H1 (cell line): ENCODE measurements at regions not wholly inside any gene's neighbourhood (a gene's known extent, or its start where the extent isn't known, plus 50 kb on each side); places are given as distances from the start of the nearest gene placed in this dataset.

Experiments used
- CTCF ChIA-PET: fragments of 300-600 bp; sonication (Branson Sonifier 250); formaldehyde crosslinking; loops from one replicate; lab custom pipeline; 2021; ENCODE audit not compliant: partially characterized antibody; lab: Charles Lee
- POLR2A ChIA-PET: fragments of 300-600 bp; sonication (Branson Sonifier 250); formaldehyde crosslinking; loops from one replicate; lab custom pipeline; 2021; ENCODE audit warnings: inconsistent platforms; ENCODE audit not compliant: partially characterized antibody; lab: Charles Lee
- DNase-seq, 2 experiments: peaks; one replicate each; pipeline versions ENCODE4 v3.0.0 to v3.0.0-alpha.2; 2010 to 2022; ENCODE audit warnings: low spot score in 2 of 2, low read depth in 1 of 2, mixed read lengths in 1 of 2
- FAIRE-seq: peaks from 2 replicates; lab custom pipeline; 2011; peaks lifted over from hg19 to GRCh38; lab: Jason Lieb, UNC
- H2AFZ ChIP-seq: 2 replicates; pipeline ENCODE4 v1.8.1; 2012; ENCODE audit warnings: low read length, inconsistent platforms
- H2AK5ac ChIP-seq: 2 replicates; pipeline ENCODE4 v1.6.1; 2013; ENCODE audit warnings: low read depth, low read length
- H2BK120ac ChIP-seq: replicated peaks from 2 replicates; pipeline ENCODE3; 2013; ENCODE audit warnings: low read depth, low read length, inconsistent platforms
- H2BK12ac ChIP-seq: 2 replicates; pipeline ENCODE4 v1.6.1; 2013; ENCODE audit warnings: low read depth, low read length
- H2BK15ac ChIP-seq: 2 replicates; pipeline ENCODE4 v1.6.1; 2013; ENCODE audit warnings: low read length
- H2BK20ac ChIP-seq: 2 replicates; pipeline ENCODE4 v1.6.1; 2013; ENCODE audit warnings: low read length
- H2BK5ac ChIP-seq: 2 replicates; pipeline ENCODE4 v1.6.1; 2013; ENCODE audit warnings: low read depth, low read length
- H3K14ac ChIP-seq: 2 replicates; pipeline ENCODE4 v1.6.1; 2013; ENCODE audit warnings: inconsistent platforms; ENCODE audit not compliant: insufficient read length
- H3K18ac ChIP-seq: 2 replicates; pipeline ENCODE4 v1.6.1; 2013; ENCODE audit warnings: low read length; ENCODE audit errors: extremely low read depth
- H3K23ac ChIP-seq: 2 replicates; pipeline ENCODE4 v1.6.1; 2013; ENCODE audit warnings: inconsistent platforms; ENCODE audit not compliant: insufficient read length
- H3K23me2 ChIP-seq: 2 replicates; pipeline ENCODE4 v1.6.1; 2013; ENCODE audit warnings: low read depth, low read length
- H3K27ac ChIP-seq: 2 replicates; pipeline ENCODE4 v1.6.1; 2011; ENCODE audit warnings: low read depth, low read length, inconsistent platforms
- H3K27me3 ChIP-seq, 4 experiments: replicated peaks in 1 of 4; 1 replicate in 1 of 4; 2 replicates in 3 of 4; pipeline versions ENCODE4 v1.6.1 to v1.8.1; 2011 to 2013; ENCODE audit warnings: low read length in 3 of 4, mild to moderate bottlenecking in 3 of 4, inconsistent platforms in 2 of 4, mixed read lengths in 2 of 4, moderate library complexity in 1 of 4; ENCODE audit not compliant: control insufficient read depth in 3 of 4, insufficient read depth in 3 of 4; ENCODE audit errors: extremely low read depth in 1 of 4
- H3K36me3 ChIP-seq, 4 experiments: 2 replicates each; pipeline versions ENCODE4 v1.6.1 to v1.8.1; 2011 to 2013; ENCODE audit warnings: mild to moderate bottlenecking in 4 of 4, low read length in 3 of 4, moderate library complexity in 2 of 4, control low read depth in 1 of 4, inconsistent platforms in 1 of 4; ENCODE audit not compliant: insufficient read depth in 4 of 4, control insufficient read depth in 2 of 4
- H3K4ac ChIP-seq: replicated peaks from 2 replicates; pipeline ENCODE3; 2013; ENCODE audit warnings: low read length, low read depth, mixed read lengths, inconsistent platforms; ENCODE audit not compliant: insufficient read length
- H3K4me1 ChIP-seq, 4 experiments: replicated peaks in 1 of 4; 1 replicate in 1 of 4; 2 replicates in 3 of 4; pipeline versions ENCODE4 v1.6.1 to v1.8.1; 2011 to 2013; ENCODE audit warnings: low read length in 3 of 4, inconsistent platforms in 2 of 4, mixed read lengths in 1 of 4; ENCODE audit not compliant: insufficient read depth in 4 of 4, control insufficient read depth in 3 of 4
- H3K4me2 ChIP-seq, 2 experiments: 2 replicates each; pipeline versions ENCODE4 v1.6.1 to v1.8.1; 2011 to 2013; ENCODE audit warnings: low read depth in 2 of 2, low read length in 2 of 2, control low read depth in 1 of 2, inconsistent platforms in 1 of 2, mild to moderate bottlenecking in 1 of 2; ENCODE audit not compliant: insufficient read depth in 1 of 2
- H3K4me3 ChIP-seq, 4 experiments: fragments of 200-600, 300-600 bp in 1 of 4; sonication (generic), shearing (Covaris generic), sonication (Bioruptor Twin) in 1 of 4; 2 replicates each; pipeline versions ENCODE4 v1.5.1 to v1.8.1; 2011 to 2016; ENCODE audit warnings: low read length in 4 of 4, low read depth in 3 of 4, control low read depth in 2 of 4, inconsistent platforms in 2 of 4, mild to moderate bottlenecking in 2 of 4, mixed read lengths in 1 of 4, moderate library complexity in 1 of 4; ENCODE audit not compliant: insufficient read depth in 2 of 4; ENCODE audit errors: extremely low read depth in 1 of 4
- H3K56ac ChIP-seq: replicated peaks from 2 replicates; pipeline ENCODE3; 2013; ENCODE audit warnings: low read depth, mild to moderate bottlenecking, mixed read lengths, low read length, inconsistent platforms; ENCODE audit not compliant: insufficient read length
- H3K79me1 ChIP-seq: 2 replicates; pipeline ENCODE4 v1.6.1; 2013; ENCODE audit warnings: low read depth, low read length, control low read depth
- H3K79me2 ChIP-seq, 2 experiments: 2 replicates each; pipeline versions ENCODE4 v1.6.1 to v1.8.1; 2012 to 2013; ENCODE audit warnings: low read length in 2 of 2, mild to moderate bottlenecking in 2 of 2, inconsistent platforms in 1 of 2; ENCODE audit not compliant: insufficient read depth in 2 of 2, control insufficient read depth in 1 of 2
- H3K9ac ChIP-seq, 4 experiments: replicated peaks in 1 of 4; 1 replicate in 1 of 4; 2 replicates in 3 of 4; pipeline versions ENCODE4 v1.6.1 to v1.8.1; 2011 to 2013; ENCODE audit warnings: low read depth in 3 of 4, low read length in 3 of 4, control low read depth in 2 of 4, mild to moderate bottlenecking in 2 of 4, moderate library complexity in 2 of 4, inconsistent platforms in 1 of 4; ENCODE audit errors: extremely low read depth in 1 of 4
- H3K9me3 ChIP-seq, 2 experiments: 2 replicates each; pipeline versions ENCODE4 v1.6.1 to v1.8.1; 2012 to 2013; ENCODE audit warnings: mild to moderate bottlenecking in 2 of 2, moderate library complexity in 2 of 2, control low read depth in 1 of 2, inconsistent platforms in 1 of 2, low read depth in 1 of 2, low read length in 1 of 2, mixed read lengths in 1 of 2; ENCODE audit not compliant: insufficient read depth in 2 of 2
- H4K20me1 ChIP-seq, 2 experiments: replicated peaks in 1 of 2; 2 replicates each; pipeline versions ENCODE3 to v1.8.1; 2011 to 2013; ENCODE audit warnings: inconsistent platforms in 2 of 2, low read length in 2 of 2, mild to moderate bottlenecking in 1 of 2; ENCODE audit not compliant: insufficient read depth in 2 of 2, control insufficient read depth in 1 of 2
- H4K5ac ChIP-seq: 2 replicates; pipeline ENCODE4 v1.6.1; 2013; ENCODE audit warnings: low read length, low read depth, mixed read lengths, inconsistent platforms; ENCODE audit not compliant: insufficient read length
- H4K8ac ChIP-seq: 2 replicates; pipeline ENCODE4 v1.8.0; 2013; ENCODE audit warnings: mild to moderate bottlenecking, moderate library complexity, low read length, inconsistent platforms; ENCODE audit not compliant: insufficient read depth; ENCODE audit errors: extremely low read depth
- H4K91ac ChIP-seq: replicated peaks from 2 replicates; pipeline ENCODE3; 2013; ENCODE audit warnings: low read length, mixed read lengths, inconsistent platforms; ENCODE audit not compliant: insufficient read length
- BCL11A ChIP-seq, 2 experiments: IDR thresholded peaks; one replicate each; pipeline ENCODE4 v1.6.1; 2011; ENCODE audit warnings: low read depth in 2 of 2, low read length in 2 of 2, mild to moderate bottlenecking in 2 of 2
- GTF2F1 ChIP-seq: IDR thresholded peaks from 2 replicates; pipeline ENCODE4 v1.6.1; 2012; ENCODE audit warnings: low read depth, low read length, improper control_type of control experiment, borderline replicate concordance
- HDAC6 ChIP-seq: IDR thresholded peaks from one replicate; pipeline ENCODE4 v1.7.1; 2012; ENCODE audit warnings: low read depth, mild to moderate bottlenecking, inconsistent platforms, low read length, moderate library complexity
- KDM5A ChIP-seq: fragments of 200-600 bp; IDR thresholded peaks from 2 replicates; pipeline ENCODE4 v1.7.1; 2012; ENCODE audit warnings: mild to moderate bottlenecking, low read length, inconsistent platforms, mixed read lengths
- MAFK ChIP-seq: IDR thresholded peaks from 2 replicates; pipeline ENCODE4 v1.6.1; 2012; ENCODE audit warnings: low read depth, mild to moderate bottlenecking, improper control_type of control experiment, low read length
- MAX ChIP-seq: IDR thresholded peaks from 2 replicates; pipeline ENCODE4 v1.6.1; 2012; ENCODE audit warnings: inconsistent platforms
- POU5F1 ChIP-seq: IDR thresholded peaks from 2 replicates; pipeline ENCODE4 v1.6.1; 2011; ENCODE audit warnings: low read depth, mild to moderate bottlenecking, low read length, moderate library complexity
- RBBP5 ChIP-seq: IDR thresholded peaks from 2 replicates; pipeline ENCODE4 v1.7.1; 2012; ENCODE audit warnings: low read depth, mild to moderate bottlenecking, inconsistent platforms, low read length, moderate library complexity, borderline replicate concordance
- SAP30 ChIP-seq: fragments of 300-600 bp; sonication (generic); IDR thresholded peaks from 2 replicates; pipeline ENCODE4 v1.7.1; 2012; ENCODE audit warnings: low read length, moderate library complexity, mild to moderate bottlenecking, inconsistent platforms; ENCODE audit not compliant: insufficient read depth, insufficient replicate concordance
- SP2 ChIP-seq: IDR thresholded peaks from 2 replicates; pipeline ENCODE4 v1.6.1; 2012; ENCODE audit warnings: mild to moderate bottlenecking, low read length, inconsistent platforms
- TCF12 ChIP-seq: IDR thresholded peaks from 2 replicates; pipeline ENCODE4 v1.6.1; 2011; ENCODE audit warnings: low read depth, mild to moderate bottlenecking, low read length
- WGBS, 2 experiments: shearing (Covaris generic) in 1 of 2; methylation state at CpG; one replicate each; pipeline versions ENCODE4 v1.1.6 to v1.1.7; 2013 to 2015; ENCODE audit warnings: low lambda C conversion rate in 2 of 2, mixed read lengths in 2 of 2, inconsistent platforms in 1 of 2, low coverage in 1 of 2, missing lambda C conversion rate in 1 of 2; ENCODE audit not compliant: insufficient replicate concordance in 2 of 2, insufficient coverage in 1 of 2, insufficient read length in 1 of 2; ENCODE audit errors: extremely low coverage in 1 of 2, missing lambda C conversion rate in 1 of 2; 5-methylcytosine and 5-hydroxymethylcytosine counted together
- TF ChIP-seq, protein P1 (sequence below): IDR thresholded peaks from 2 replicates; pipeline ENCODE4 v1.6.1; 2011; ENCODE audit warnings: low read depth, mild to moderate bottlenecking, low read length; ENCODE audit not compliant: insufficient read depth

GRCh38 chr18:25433590-25433989 is 81.6 kb upstream of the ZNF521 start:
- H2BK12ac ChIP-seq: no peak overlapping the region
- 77% methylated on average over 3 of the region's 3 CpGs; no CpG with 5 or more reads in 1 of the 2 experiments for WGBS, 2 experiments
- no peaks in the 10 kb centered on the region for H3K36me3 ChIP-seq
- no peak overlapping the region for H3K18ac ChIP-seq
- H3K4me2 ChIP-seq: no peak overlapping the region
- H3K56ac ChIP-seq: no peak overlapping the region
- H3K4me3 ChIP-seq: no peak overlapping the region
- no peak overlapping the region for H2BK120ac ChIP-seq
- no peak overlapping the region for H2BK5ac ChIP-seq
- no peak overlapping the region for H4K91ac ChIP-seq
- 0 out of 7 replicates have a peak, but pooled peaks cover 0 to 4% (median 0%) of the 10 kb centered on the region in 4 experiments for H3K4me1 ChIP-seq
- FAIRE-seq (no peak), DNase-seq (no peak)
- H3K79me1 ChIP-seq: no peaks in the 10 kb centered on the region
- no peak overlapping the region for H2BK15ac ChIP-seq
- H4K20me1 ChIP-seq: no peaks in the 10 kb centered on the region
- no peaks in the 10 kb centered on the region for H3K9me3 ChIP-seq
- no peak overlapping the region for H2BK20ac ChIP-seq
- no peak overlapping the region for H3K14ac ChIP-seq
- no peak overlapping the region for H4K8ac ChIP-seq
- no peaks in the 10 kb centered on the region for H3K79me2 ChIP-seq
- no peak overlapping the region for H3K9ac ChIP-seq
- POLR2A ChIA-PET: interaction anchor here (1.1 kb wide), 1 partner anchor 9 kb away, joined by 3 read pairs; no protein-coding TSS in a partner anchor
- no peak overlapping the region for H3K4ac ChIP-seq
- no peak overlapping the region for H3K23ac ChIP-seq
- H4K5ac ChIP-seq: no peak overlapping the region
- H3K27ac ChIP-seq: no peak overlapping the region
- CTCF ChIA-PET: interaction anchor here (0.9 kb wide), 1 partner anchor 399 kb away, joined by 3 read pairs; no protein-coding TSS in a partner anchor
- H3K23me2 ChIP-seq: no peaks in the 10 kb centered on the region
- no peaks in the 10 kb centered on the region for H3K27me3 ChIP-seq
- no peak overlapping the region for H2AK5ac ChIP-seq
- no peak overlapping the region for H2AFZ ChIP-seq
- no peak for TF ChIP-seq HDAC6
- no peak for TF ChIP-seq MAFK
- TF ChIP-seq POU5F1: no peak
- no peak for TF ChIP-seq GTF2F1
- no peak for TF ChIP-seq TCF12
- no peak for TF ChIP-seq SAP30
- TF ChIP-seq, protein P1, sequence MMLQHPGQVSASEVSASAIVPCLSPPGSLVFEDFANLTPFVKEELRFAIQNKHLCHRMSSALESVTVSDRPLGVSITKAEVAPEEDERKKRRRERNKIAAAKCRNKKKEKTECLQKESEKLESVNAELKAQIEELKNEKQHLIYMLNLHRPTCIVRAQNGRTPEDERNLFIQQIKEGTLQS: no peak
- no peak for TF ChIP-seq RBBP5
- no peak for TF ChIP-seq SP2
- TF ChIP-seq KDM5A: no peak
- no peak for TF ChIP-seq BCL11A (IDR thresholded peaks at IDR 0.05; ENCODE audit: low read depth in 2 of 2, low read length in 2 of 2)
- no peak for TF ChIP-seq MAX
